C4-2B (cell line): ENCODE measurements at regions not wholly inside any gene's neighbourhood (a gene's known extent, or its start where the extent isn't known, plus 50 kb on each side); places are given as distances from the start of the nearest gene placed in this dataset.

ENCODE experiments used
- H3K27ac ChIP-seq: fragments of 450-650 bp; 2 replicates; pipeline ENCODE4 v1.5.1; 2017
- CTCF ChIP-seq: fragments of 450-650 bp; conservative IDR thresholded peaks from 2 replicates; pipeline ENCODE4 v1.5.1; 2017; ENCODE audit warnings: mild to moderate bottlenecking
- ZFX ChIP-seq: fragments of 450-650 bp; IDR thresholded peaks from 2 replicates; pipeline ENCODE4 v1.6.1; 2017

GRCh38 chr2:220228310-220229006, 601.0 kb downstream of the SLC4A3 start:
- TF ChIP-seq ZFX, result no peak
- TF ChIP-seq CTCF, result no peak
- H3K27ac ChIP-seq, result no peak overlapping the region

GRCh38 chr2:220240641-220241040, 613.2 kb downstream of the SLC4A3 start:
- H3K27ac ChIP-seq, result no peak overlapping the region
- TF ChIP-seq ZFX (no peak), CTCF (no peak)

GRCh38 chr2:220241423-220241822, 614.0 kb downstream of the SLC4A3 start:
- H3K27ac ChIP-seq, result no peak overlapping the region
- TF ChIP-seq CTCF, result no peak
- TF ChIP-seq ZFX, result no peak

DNA sequence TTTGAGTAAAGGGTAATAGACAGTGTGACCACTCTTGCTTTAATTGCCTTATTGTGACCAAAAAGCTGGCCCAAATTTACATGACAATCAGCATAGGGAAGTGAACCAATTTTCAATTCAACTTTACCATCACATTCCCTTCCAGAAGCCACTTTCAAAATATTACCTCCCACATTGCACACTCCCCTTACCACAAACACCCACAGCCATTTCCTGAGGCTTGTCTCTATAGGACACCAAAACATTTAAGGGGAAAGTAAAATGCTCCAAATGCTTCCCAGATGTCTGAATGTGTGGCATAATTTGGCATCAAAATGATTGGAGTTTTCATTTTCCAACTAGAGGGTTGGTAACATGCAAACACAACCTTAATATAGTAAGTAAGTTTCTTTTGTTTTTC, 616.1 kb downstream of the SLC4A3 start:
- TF ChIP-seq ZFX, result no peak
- no peak for TF ChIP-seq CTCF
- no peak overlapping the region for H3K27ac ChIP-seq

GRCh38 chr2:220246386-220246785, 619.0 kb downstream of the SLC4A3 start:
- TF ChIP-seq ZFX, result no peak
- TF ChIP-seq CTCF, result no peak
- no peak overlapping the region for H3K27ac ChIP-seq

DNA sequence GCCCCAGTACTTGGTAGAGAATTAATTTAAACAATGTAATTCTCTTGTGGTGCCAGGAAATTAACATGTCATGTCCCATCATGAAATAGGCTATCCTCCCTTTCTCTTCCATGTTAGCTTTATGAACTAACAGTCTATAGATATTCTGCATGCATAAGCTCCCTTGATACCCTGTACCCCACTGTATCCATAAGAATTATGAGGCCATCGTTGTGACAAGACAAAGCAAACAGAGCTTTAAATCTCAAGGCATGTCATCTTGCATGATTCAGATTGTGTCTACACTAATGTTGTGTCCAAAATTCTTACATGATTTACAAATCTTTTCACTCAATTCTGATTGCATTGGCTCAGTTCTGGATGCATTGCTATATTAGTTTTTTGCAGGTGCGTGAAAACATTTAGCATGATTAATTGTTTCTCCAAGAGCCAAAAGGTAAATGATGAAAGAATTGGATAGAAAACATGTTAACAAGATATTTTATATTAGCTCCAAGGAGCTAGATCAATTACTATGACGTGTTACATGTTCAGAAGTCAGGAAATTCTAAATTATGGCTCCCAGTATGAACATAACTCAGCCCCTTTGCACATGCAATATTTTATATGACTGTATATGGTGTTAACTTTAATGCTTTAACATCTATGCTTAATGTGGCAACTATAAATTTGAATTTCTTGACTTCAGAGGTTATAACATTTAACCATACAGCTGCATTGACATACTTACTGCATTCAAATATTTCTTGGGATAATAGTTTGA, 620.3 kb downstream of the SLC4A3 start:
- TF ChIP-seq ZFX (no peak), CTCF (no peak)
- H3K27ac ChIP-seq, result no peak overlapping the region

GRCh38 chr2:220259662-220260061, 632.2 kb downstream of the SLC4A3 start:
- no peak for TF ChIP-seq CTCF
- no peak for TF ChIP-seq ZFX
- H3K27ac ChIP-seq, result no peak overlapping the region
